Right atrium auricular region (tissue), 2 donors: ENCODE measurements at regions not wholly inside any gene's neighbourhood (a gene's known extent, or its start where the extent isn't known, plus 50 kb on each side); places are given as distances from the start of the nearest gene placed in this dataset.

Source experiments
- DNase-seq: peaks from one replicate; pipeline ENCODE4 v3.0.0-alpha.2; 2019; ENCODE audit warnings: low spot score
- H3K27ac ChIP-seq, 2 donors: fragments of 200-600 bp; sonication (generic); 1 replicate in 1 of 2; 2 replicates in 1 of 2; pipeline ENCODE4 v1.5.1; 2016 to 2019
- H3K27me3 ChIP-seq, 2 donors: fragments of 200-600 bp; sonication (generic); one replicate each; pipeline versions ENCODE4 v1.5.1 to v1.6.0; 2017 to 2019
- H3K36me3 ChIP-seq: fragments of 200-600 bp; sonication (generic); one replicate; pipeline ENCODE4 v1.5.1; 2016
- H3K4me1 ChIP-seq, 2 donors: fragments of 200-600 bp; sonication (generic); one replicate each; pipeline versions ENCODE4 v1.5.1 to v1.6.0; 2017 to 2019
- H3K4me3 ChIP-seq, 2 donors: fragments of 200-600 bp; sonication (generic); 1 replicate in 1 of 2; 2 replicates in 1 of 2; pipeline ENCODE4 v1.5.1; 2017 to 2019; ENCODE audit warnings: mild to moderate bottlenecking in 1 of 2, moderate library complexity in 1 of 2
- H3K9me3 ChIP-seq, 2 donors: fragments of 200-600 bp; sonication (generic); one replicate each; pipeline ENCODE4 v1.5.1; 2019
- TF ChIP-seq, protein P1 (sequence below), 2 donors: fragments of 200-600 bp; sonication (generic); IDR thresholded peaks; one replicate each; pipeline ENCODE4 v1.5.1; 2019; ENCODE audit warnings: antibody characterized with exemption in 2 of 2

DNA sequence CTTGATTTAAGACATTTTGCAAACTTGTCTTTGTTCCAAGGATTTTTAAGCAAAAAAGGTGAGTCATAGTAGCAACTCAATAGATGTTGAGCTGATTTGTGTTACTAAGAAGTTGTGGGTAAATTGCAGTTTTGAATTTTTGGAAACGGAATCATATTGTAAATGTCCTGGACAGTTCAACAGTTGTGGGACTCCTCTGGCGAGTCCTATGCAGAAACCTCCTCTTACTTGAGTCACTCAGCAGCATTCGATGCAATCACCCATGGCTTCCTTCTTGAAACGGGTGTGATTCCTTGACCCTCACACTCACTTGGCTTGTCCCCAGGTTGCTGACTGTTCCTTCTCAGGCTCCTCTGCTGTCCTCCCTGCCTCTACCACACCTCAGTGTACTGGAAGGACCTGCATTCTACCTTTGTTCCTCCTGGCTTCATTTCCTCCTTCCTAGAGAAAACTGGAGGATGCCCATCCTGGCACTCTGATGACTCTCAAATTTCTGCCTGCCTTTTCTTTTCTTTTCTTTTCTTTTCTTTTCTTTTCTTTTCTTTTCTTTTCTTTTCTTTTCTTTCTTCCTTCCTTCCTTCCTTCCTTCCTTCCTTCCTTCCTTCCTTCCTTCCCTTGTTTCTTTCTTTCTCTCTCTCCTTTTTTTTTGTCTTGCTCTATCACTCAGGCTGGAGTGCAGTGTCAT, 52.8 kb upstream of the DGKG start:
- H3K27me3 ChIP-seq: no peaks in the 10 kb centered on the region
- H3K9me3 ChIP-seq: no peaks in the 10 kb centered on the region
- H3K27ac ChIP-seq: peak overlapping the region in 1 of 2 donors; percentile 90
- H3K4me1 ChIP-seq: peaks cover 0 to 22% of the 10 kb centered on the region in 2 donors
- H3K36me3 ChIP-seq: no peaks in the 10 kb centered on the region
- TF ChIP-seq, protein P1, sequence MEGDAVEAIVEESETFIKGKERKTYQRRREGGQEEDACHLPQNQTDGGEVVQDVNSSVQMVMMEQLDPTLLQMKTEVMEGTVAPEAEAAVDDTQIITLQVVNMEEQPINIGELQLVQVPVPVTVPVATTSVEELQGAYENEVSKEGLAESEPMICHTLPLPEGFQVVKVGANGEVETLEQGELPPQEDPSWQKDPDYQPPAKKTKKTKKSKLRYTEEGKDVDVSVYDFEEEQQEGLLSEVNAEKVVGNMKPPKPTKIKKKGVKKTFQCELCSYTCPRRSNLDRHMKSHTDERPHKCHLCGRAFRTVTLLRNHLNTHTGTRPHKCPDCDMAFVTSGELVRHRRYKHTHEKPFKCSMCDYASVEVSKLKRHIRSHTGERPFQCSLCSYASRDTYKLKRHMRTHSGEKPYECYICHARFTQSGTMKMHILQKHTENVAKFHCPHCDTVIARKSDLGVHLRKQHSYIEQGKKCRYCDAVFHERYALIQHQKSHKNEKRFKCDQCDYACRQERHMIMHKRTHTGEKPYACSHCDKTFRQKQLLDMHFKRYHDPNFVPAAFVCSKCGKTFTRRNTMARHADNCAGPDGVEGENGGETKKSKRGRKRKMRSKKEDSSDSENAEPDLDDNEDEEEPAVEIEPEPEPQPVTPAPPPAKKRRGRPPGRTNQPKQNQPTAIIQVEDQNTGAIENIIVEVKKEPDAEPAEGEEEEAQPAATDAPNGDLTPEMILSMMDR (IDR thresholded peaks at IDR 0.05): no peak
- no peak for DNase-seq
- no peak overlapping the region for H3K4me3 ChIP-seq

GRCh38 chr3:186413615-186414415, 51.8 kb upstream of the DGKG start:
- Histone ChIP-seq H3K27ac (peak overlapping the region; percentile 77 to 90), H3K36me3 (no peaks in the 10 kb centered on the region), H3K4me1 (peaks cover 0 to 22% of the 10 kb centered on the region in 2 donors), H3K9me3 (no peaks in the 10 kb centered on the region), H3K27me3 (no peaks in the 10 kb centered on the region), H3K4me3 (peak overlapping the region; percentile 16 to 43)
- TF ChIP-seq, protein P1 (IDR thresholded peaks at IDR 0.05): no peak
- DNase-seq: peak; percentile 60

GRCh38 chr3:186411994-186412393, 50.0 kb upstream of the DGKG start:
- H3K27me3 ChIP-seq: no peaks in the 10 kb centered on the region
- no peak for DNase-seq
- H3K27ac ChIP-seq: no peak overlapping the region
- no peaks in the 10 kb centered on the region for H3K9me3 ChIP-seq
- TF ChIP-seq, protein P1 (IDR thresholded peaks at IDR 0.05): no peak
- H3K4me1 ChIP-seq: peaks cover 0 to 27% of the 10 kb centered on the region in 2 donors
- no peaks in the 10 kb centered on the region for H3K36me3 ChIP-seq
- H3K4me3 ChIP-seq: no peak overlapping the region
